Coronary artery (tissue), 2 donors: ENCODE measurements at regions not wholly inside any gene's neighbourhood (a gene's known extent, or its start where the extent isn't known, plus 50 kb on each side); places are given as distances from the start of the nearest gene placed in this dataset.

Source experiments
- DNase-seq: peaks from one replicate; pipeline ENCODE4 v3.0.0-alpha.2; 2017; ENCODE audit warnings: low spot score
- H3K27ac ChIP-seq, 2 donors: fragments of 200-600 bp; sonication (generic); one replicate each; pipeline ENCODE4 v1.5.1; 2016 to 2019
- H3K4me3 ChIP-seq: fragments of 200-600 bp; sonication (generic); 2 replicates; pipeline ENCODE4 v1.5.1; 2016; ENCODE audit warnings: mild to moderate bottlenecking, moderate library complexity
- CTCF ChIP-seq: fragments of 200-600 bp; sonication (generic); IDR thresholded peaks from one replicate; pipeline ENCODE4 v1.5.1; 2019; ENCODE audit warnings: antibody characterized with exemption

- DNase-seq: no peak
- TF ChIP-seq CTCF: no peak
- H3K27ac ChIP-seq: no peak overlapping the region
- H3K4me3 ChIP-seq: no peak overlapping the region
Observed at GRCh38 chr1:36579039-36579438, 96.3 kb upstream of the CSF3R start.

- Histone ChIP-seq H3K27ac (no peak overlapping the region), H3K4me3 (no peak overlapping the region)
- no peak for DNase-seq
- no peak for TF ChIP-seq CTCF
Observed at GRCh38 chr1:36576551-36577110, 93.9 kb upstream of the CSF3R start.

GRCh38 chr1:36576118-36576517 is 93.4 kb upstream of the CSF3R start:
- no peak overlapping the region for H3K27ac ChIP-seq
- peak; percentile 54 for TF ChIP-seq CTCF
- DNase-seq: no peak

GRCh38 chr1:36573445-36573844 is 90.7 kb upstream of the CSF3R start:
- DNase-seq: no peak
- TF ChIP-seq CTCF: no peak
- Histone ChIP-seq H3K27ac (no peak overlapping the region), H3K4me3 (no peak overlapping the region)

More at GRCh38 chr1:36576118-36576517, 93.4 kb upstream of the CSF3R start:
- no peak overlapping the region for H3K4me3 ChIP-seq

- DNase-seq: no peak
- no peak for TF ChIP-seq CTCF
- no peak overlapping the region for H3K27ac ChIP-seq
- no peak overlapping the region for H3K4me3 ChIP-seq
Observed at GRCh38 chr1:36572906-36573305, 90.2 kb upstream of the CSF3R start.

GRCh38 chr1:36572142-36572715 is 89.5 kb upstream of the CSF3R start:
- DNase-seq: no peak

More at GRCh38 chr1:36572142-36572715, 89.5 kb upstream of the CSF3R start:
- no peak overlapping the region for H3K4me3 ChIP-seq
- no peak for TF ChIP-seq CTCF
- no peak overlapping the region for H3K27ac ChIP-seq
